ENCODE measurements at regions not wholly inside any gene's neighbourhood (a gene's known extent, or its start where the extent isn't known, plus 50 kb on each side); places are given as distances from the start of the nearest gene placed in this dataset.
"Not testable (repeated sequence)": the region's sequence is repeated elsewhere in the genome, so short reads cannot be mapped to it uniquely, and the experiment has no call there.

- no peak for DNase-seq (ENCODE audit: low read depth)
Measured at GRCh38 chr5:27788184-27788583, 749.8 kb upstream of the CDH9 start.

- DNase-seq (ENCODE audit: low read depth), result no peak
Measured at GRCh38 chr5:27784317-27784716, 745.9 kb upstream of the CDH9 start.

GRCh38 chr5:27778121-27778520, 739.7 kb upstream of the CDH9 start:
- DNase-seq (ENCODE audit: low read depth), result no peak

GRCh38 chr5:27773636-27774035, 735.2 kb upstream of the CDH9 start:
- no peak for DNase-seq (ENCODE audit: low read depth)

- DNase-seq (ENCODE audit: low read depth), result no peak
Measured at GRCh38 chr5:27773166-27773565, 734.8 kb upstream of the CDH9 start.

- DNase-seq (ENCODE audit: low read depth), result no peak
Measured at GRCh38 chr5:27769748-27770402, 731.5 kb upstream of the CDH9 start.

- no peak for DNase-seq (ENCODE audit: low read depth)
Measured at GRCh38 chr5:27748847-27749246, 710.5 kb upstream of the CDH9 start.

- not testable (repeated sequence) for DNase-seq (ENCODE audit: low read depth)
Measured at GRCh38 chr5:27743383-27743979, 705.1 kb upstream of the CDH9 start.

- DNase-seq (ENCODE audit: low read depth), result no peak
Measured at GRCh38 chr5:27742805-27743204, 704.4 kb upstream of the CDH9 start.

GRCh38 chr5:27734838-27735237, 696.5 kb upstream of the CDH9 start:
- DNase-seq (ENCODE audit: low read depth), result no peak

GRCh38 chr5:27733237-27733636, 694.9 kb upstream of the CDH9 start:
- no peak for DNase-seq (ENCODE audit: low read depth)

GRCh38 chr5:27727254-27727653, 688.9 kb upstream of the CDH9 start:
- DNase-seq (ENCODE audit: low read depth), result no peak

- DNase-seq (ENCODE audit: low read depth), result no peak
Measured at GRCh38 chr5:27722337-27722736, 684.0 kb upstream of the CDH9 start.

GRCh38 chr5:27708534-27708933, 670.1 kb upstream of the CDH9 start:
- DNase-seq (ENCODE audit: low read depth), result no peak

- no peak for DNase-seq (ENCODE audit: low read depth)
Measured at GRCh38 chr5:27706832-27707231, 668.4 kb upstream of the CDH9 start.

GRCh38 chr5:27705661-27706060, 667.3 kb upstream of the CDH9 start:
- no peak for DNase-seq (ENCODE audit: low read depth)

GRCh38 chr5:27701931-27702903, 663.8 kb upstream of the CDH9 start:
- DNase-seq (ENCODE audit: low read depth), result no peak

GRCh38 chr5:27700526-27700925, 662.1 kb upstream of the CDH9 start:
- no peak for DNase-seq (ENCODE audit: low read depth)

- DNase-seq (ENCODE audit: low read depth), result no peak
Measured at GRCh38 chr5:27682600-27682999, 644.2 kb upstream of the CDH9 start.

GRCh38 chr5:27652505-27652904, 614.1 kb upstream of the CDH9 start:
- no peak for DNase-seq (ENCODE audit: low read depth)

GRCh38 chr5:27639005-27639612, 600.7 kb upstream of the CDH9 start:
- DNase-seq (ENCODE audit: low read depth), result no peak

- DNase-seq (ENCODE audit: low read depth), result no peak
Measured at GRCh38 chr5:27619982-27620381, 581.6 kb upstream of the CDH9 start.

- no peak for DNase-seq (ENCODE audit: low read depth)
Measured at GRCh38 chr5:27612161-27612560, 573.8 kb upstream of the CDH9 start.

Data from EH (cell line).